ENCODE measurements at regions not wholly inside any gene's neighbourhood (a gene's known extent, or its start where the extent isn't known, plus 50 kb on each side); places are given as distances from the start of the nearest gene placed in this dataset.

DNA sequence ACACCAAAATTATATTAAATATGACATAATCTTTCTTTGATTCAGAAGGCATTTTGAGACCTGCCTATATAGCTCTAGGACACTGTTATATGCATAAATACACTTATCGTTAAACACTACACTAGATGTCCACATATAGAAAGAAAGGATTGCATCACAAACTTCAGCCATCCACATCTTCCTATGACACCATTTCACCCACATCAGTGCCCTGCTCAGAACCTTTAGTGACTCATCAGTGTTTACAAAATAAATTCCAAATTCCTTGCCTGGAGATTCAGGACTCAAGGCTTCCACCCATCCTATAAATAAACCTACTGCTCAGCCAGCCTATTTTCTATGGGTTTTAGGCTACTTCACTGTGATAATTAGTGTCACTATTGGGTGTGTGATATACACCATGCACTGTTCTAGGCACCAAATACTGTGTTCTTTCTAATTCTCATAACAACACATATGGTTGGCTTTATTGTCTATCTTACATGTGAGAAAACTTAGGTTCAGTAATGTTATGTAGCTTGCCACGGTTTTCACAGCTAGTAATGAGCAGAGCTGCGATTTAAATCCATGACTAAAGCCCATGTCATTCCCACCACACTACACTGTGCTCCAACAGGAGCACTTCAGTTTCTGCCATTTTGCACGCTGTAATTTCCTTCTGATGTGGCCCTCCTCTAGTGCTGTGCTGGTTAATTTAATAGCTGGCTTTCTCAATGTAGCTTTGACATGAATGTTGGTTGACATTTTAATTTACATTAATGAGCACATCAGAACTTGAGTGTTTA is 103.3 kb downstream of the SREK1 start:
- no peaks in the 10 kb centered on the region for H3K36me3 ChIP-seq (ENCODE audit: insufficient read depth, low read length)
- no TSS peak for BruUV-seq (replicated peaks)

DNA sequence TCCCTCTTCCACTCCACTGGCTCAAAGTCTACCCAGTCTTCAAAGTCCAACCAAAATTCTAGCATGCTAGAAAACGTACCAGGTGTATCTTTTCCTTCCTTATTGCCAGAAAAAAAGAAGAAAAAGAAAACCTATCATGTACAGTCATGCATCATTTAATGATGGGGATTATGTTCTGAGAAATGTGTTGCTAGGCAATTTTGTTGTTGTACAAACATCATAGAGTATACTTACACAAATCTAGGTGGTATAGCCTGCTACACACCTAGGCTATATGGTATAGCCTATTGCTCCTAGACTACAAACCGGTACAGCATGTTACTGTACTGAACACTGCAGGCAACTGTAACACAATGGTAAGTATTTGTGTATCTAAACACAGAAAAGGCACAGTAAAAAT is 104.8 kb downstream of the SREK1 start:
- no peak for DNase-seq (ENCODE audit: low spot score)
- H3K9me2 ChIP-seq (ENCODE audit: insufficient read depth, low read length), result no peaks in the 10 kb centered on the region
- intact Hi-C loops (cut with micrococcal nuclease; ENCODE audit: unreplicated experiment), result no loop called here
- H3K27ac ChIP-seq (ENCODE audit: low read depth, low read length, poor library complexity, severe bottlenecking), result no peak overlapping the region
- H3K9me3 ChIP-seq (ENCODE audit: low read length), result no peaks in the 10 kb centered on the region
- TF ChIP-seq, protein P1, sequence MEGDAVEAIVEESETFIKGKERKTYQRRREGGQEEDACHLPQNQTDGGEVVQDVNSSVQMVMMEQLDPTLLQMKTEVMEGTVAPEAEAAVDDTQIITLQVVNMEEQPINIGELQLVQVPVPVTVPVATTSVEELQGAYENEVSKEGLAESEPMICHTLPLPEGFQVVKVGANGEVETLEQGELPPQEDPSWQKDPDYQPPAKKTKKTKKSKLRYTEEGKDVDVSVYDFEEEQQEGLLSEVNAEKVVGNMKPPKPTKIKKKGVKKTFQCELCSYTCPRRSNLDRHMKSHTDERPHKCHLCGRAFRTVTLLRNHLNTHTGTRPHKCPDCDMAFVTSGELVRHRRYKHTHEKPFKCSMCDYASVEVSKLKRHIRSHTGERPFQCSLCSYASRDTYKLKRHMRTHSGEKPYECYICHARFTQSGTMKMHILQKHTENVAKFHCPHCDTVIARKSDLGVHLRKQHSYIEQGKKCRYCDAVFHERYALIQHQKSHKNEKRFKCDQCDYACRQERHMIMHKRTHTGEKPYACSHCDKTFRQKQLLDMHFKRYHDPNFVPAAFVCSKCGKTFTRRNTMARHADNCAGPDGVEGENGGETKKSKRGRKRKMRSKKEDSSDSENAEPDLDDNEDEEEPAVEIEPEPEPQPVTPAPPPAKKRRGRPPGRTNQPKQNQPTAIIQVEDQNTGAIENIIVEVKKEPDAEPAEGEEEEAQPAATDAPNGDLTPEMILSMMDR (conservative IDR thresholded peaks at IDR 0.05; ENCODE audit: low read length), result no peak
- TF ChIP-seq EZH2phosphoT487 (IDR thresholded peaks at IDR 0.05; ENCODE audit: borderline replicate concordance, low read depth, low read length), result no peak
- no peaks in the 10 kb centered on the region for H3K36me3 ChIP-seq (ENCODE audit: insufficient read depth, low read length)
- H2AFZ ChIP-seq (ENCODE audit: low read length), result no peak overlapping the region
- BruUV-seq (replicated peaks), result no TSS peak
- ChIA-PET POLR2A (no interaction called here), CTCF (ENCODE audit: unreplicated experiment) (no interaction called here)
- no peaks in the 10 kb centered on the region for H3K79me2 ChIP-seq (ENCODE audit: insufficient read depth, low read depth, low read length)
- H3K4me3 ChIP-seq (ENCODE audit: low read depth, low read length, poor library complexity, severe bottlenecking), result no peak overlapping the region
- H4K20me1 ChIP-seq (ENCODE audit: insufficient read depth, low read length), result no peaks in the 10 kb centered on the region
- H3K4me2 ChIP-seq (ENCODE audit: low read length), result no peak overlapping the region
- no peaks in the 10 kb centered on the region for H3K4me1 ChIP-seq (ENCODE audit: insufficient read depth, low read length, poor library complexity, severe bottlenecking)

More for the DNA sequence above, 103.3 kb downstream of the SREK1 start:
- no peaks in the 10 kb centered on the region for H4K20me1 ChIP-seq (ENCODE audit: insufficient read depth, low read length)
- no peak for DNase-seq (ENCODE audit: low spot score)
- intact Hi-C loops (cut with micrococcal nuclease; ENCODE audit: unreplicated experiment), result no loop called here
- H2AFZ ChIP-seq (ENCODE audit: low read length), result no peak overlapping the region
- ChIA-PET POLR2A (no interaction called here), CTCF (ENCODE audit: unreplicated experiment) (no interaction called here)
- no peaks in the 10 kb centered on the region for H3K4me1 ChIP-seq (ENCODE audit: insufficient read depth, low read length, poor library complexity, severe bottlenecking)
- no peaks in the 10 kb centered on the region for H3K79me2 ChIP-seq (ENCODE audit: insufficient read depth, low read depth, low read length)
- H3K27ac ChIP-seq (ENCODE audit: low read depth, low read length, poor library complexity, severe bottlenecking), result no peak overlapping the region
- H3K9me2 ChIP-seq (ENCODE audit: insufficient read depth, low read length), result no peaks in the 10 kb centered on the region
- H3K9me3 ChIP-seq (ENCODE audit: low read length), result no peaks in the 10 kb centered on the region
- H3K4me3 ChIP-seq (ENCODE audit: low read depth, low read length, poor library complexity, severe bottlenecking), result no peak overlapping the region
- no peak overlapping the region for H3K4me2 ChIP-seq (ENCODE audit: low read length)
- TF ChIP-seq EZH2phosphoT487 (IDR thresholded peaks at IDR 0.05; ENCODE audit: borderline replicate concordance, low read depth, low read length), result no peak
- TF ChIP-seq, protein P1 (conservative IDR thresholded peaks at IDR 0.05; ENCODE audit: low read length), result no peak

DNA sequence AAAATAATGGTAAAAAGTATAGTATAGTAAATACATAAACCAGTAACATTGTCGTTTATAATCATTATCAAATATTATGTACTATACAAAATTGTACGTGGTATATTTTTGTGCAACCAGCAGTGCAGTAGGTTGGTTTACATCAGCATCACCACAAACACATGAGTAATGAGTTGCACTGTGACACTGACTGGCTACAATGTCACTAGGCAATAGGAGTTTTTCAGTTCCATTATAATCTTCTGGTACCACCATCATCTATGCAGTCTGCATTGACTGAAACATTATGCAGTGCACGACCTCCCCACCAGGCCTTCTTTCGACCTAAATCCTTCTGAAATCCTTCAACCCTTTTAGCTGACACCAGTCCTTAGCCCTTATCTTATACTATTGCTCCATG is 105.8 kb downstream of the SREK1 start:
- ChIA-PET POLR2A (no interaction called here), CTCF (ENCODE audit: unreplicated experiment) (no interaction called here)
- no peak overlapping the region for H3K4me3 ChIP-seq (ENCODE audit: low read depth, low read length, poor library complexity, severe bottlenecking)
- no peaks in the 10 kb centered on the region for H3K79me2 ChIP-seq (ENCODE audit: insufficient read depth, low read depth, low read length)
- DNase-seq (ENCODE audit: low spot score), result no peak
- no peak overlapping the region for H3K27ac ChIP-seq (ENCODE audit: low read depth, low read length, poor library complexity, severe bottlenecking)
- no peaks in the 10 kb centered on the region for H3K36me3 ChIP-seq (ENCODE audit: insufficient read depth, low read length)
- H4K20me1 ChIP-seq (ENCODE audit: insufficient read depth, low read length), result no peaks in the 10 kb centered on the region
- no peak overlapping the region for H2AFZ ChIP-seq (ENCODE audit: low read length)
- intact Hi-C loops (cut with micrococcal nuclease; ENCODE audit: unreplicated experiment), result no loop called here
- no peaks in the 10 kb centered on the region for H3K4me1 ChIP-seq (ENCODE audit: insufficient read depth, low read length, poor library complexity, severe bottlenecking)
- TF ChIP-seq, protein P1 (conservative IDR thresholded peaks at IDR 0.05; ENCODE audit: low read length), result no peak
- TF ChIP-seq EZH2phosphoT487 (IDR thresholded peaks at IDR 0.05; ENCODE audit: borderline replicate concordance, low read depth, low read length), result no peak
- no peak overlapping the region for H3K4me2 ChIP-seq (ENCODE audit: low read length)
- H3K9me3 ChIP-seq (ENCODE audit: low read length), result no peaks in the 10 kb centered on the region
- BruUV-seq (replicated peaks), result no TSS peak
- no peaks in the 10 kb centered on the region for H3K9me2 ChIP-seq (ENCODE audit: insufficient read depth, low read length)
